Uterus (tissue), 3 donors: ENCODE measurements at regions not wholly inside any gene's neighbourhood (a gene's known extent, or its start where the extent isn't known, plus 50 kb on each side); places are given as distances from the start of the nearest gene placed in this dataset.
"Not testable (repeated sequence)": the region's sequence is repeated elsewhere in the genome, so short reads cannot be mapped to it uniquely, and the experiment has no call there.

Experiments used
- DNase-seq, 2 donors: peaks; one replicate each; pipeline ENCODE4 v3.0.0-alpha.2; 2019 to 2020
- H3K27ac ChIP-seq, 2 donors: fragments of 200-600 bp; sonication (generic); 1 replicate in 1 of 2; 2 replicates in 1 of 2; pipeline ENCODE4 v1.5.1; 2016 to 2018
- H3K27me3 ChIP-seq, 2 donors: fragments of 200-600 bp; sonication (generic); one replicate each; pipeline ENCODE4 v1.5.1; 2018 to 2019; ENCODE audit warnings: control low read depth in 1 of 2
- H3K36me3 ChIP-seq, 2 donors: fragments of 200-600 bp; sonication (generic); one replicate each; pipeline ENCODE4 v1.5.1; 2019; ENCODE audit warnings: control low read depth in 1 of 2
- H3K4me1 ChIP-seq, 2 donors: fragments of 200-600 bp; sonication (generic); one replicate each; pipeline ENCODE4 v1.5.1; 2018 to 2019; ENCODE audit warnings: control low read depth in 1 of 2
- H3K4me3 ChIP-seq, 2 donors: fragments of 200-600 bp; sonication (generic); 1 replicate in 1 of 2; 2 replicates in 1 of 2; pipeline ENCODE4 v1.5.1; 2018 to 2019; ENCODE audit warnings: mild to moderate bottlenecking in 1 of 2
- H3K9me3 ChIP-seq, 2 donors: fragments of 200-600 bp; sonication (generic); one replicate each; pipeline ENCODE4 v1.5.1; 2019; ENCODE audit warnings: control low read depth in 1 of 2
- CTCF ChIP-seq, 4 experiments: fragments of 200-600 bp in 2 of 4; fragments of 450-650 bp in 2 of 4; sonication (generic) in 2 of 4; IDR thresholded peaks; one replicate each; pipeline ENCODE4 v1.5.1; 2016 to 2019; ENCODE audit warnings: antibody characterized with exemption in 4 of 4, mild to moderate bottlenecking in 2 of 4, moderate library complexity in 1 of 4
- POLR2A ChIP-seq, 2 donors: fragments of 450-650 bp; IDR thresholded peaks; one replicate each; pipeline ENCODE4 v1.6.1; 2016; ENCODE audit warnings: antibody characterized with exemption in 2 of 2, mild to moderate bottlenecking in 1 of 2, moderate library complexity in 1 of 2
- intact Hi-C: fragments of 100-400 bp; cut with DNase I; formaldehyde crosslinking; loops from one replicate; pipeline ENCODE4 v1.15.1; 2023; ENCODE audit warnings: low total_unique reads
- donor health status: DM: yes; HTN: yes; CAD: no.

DNA sequence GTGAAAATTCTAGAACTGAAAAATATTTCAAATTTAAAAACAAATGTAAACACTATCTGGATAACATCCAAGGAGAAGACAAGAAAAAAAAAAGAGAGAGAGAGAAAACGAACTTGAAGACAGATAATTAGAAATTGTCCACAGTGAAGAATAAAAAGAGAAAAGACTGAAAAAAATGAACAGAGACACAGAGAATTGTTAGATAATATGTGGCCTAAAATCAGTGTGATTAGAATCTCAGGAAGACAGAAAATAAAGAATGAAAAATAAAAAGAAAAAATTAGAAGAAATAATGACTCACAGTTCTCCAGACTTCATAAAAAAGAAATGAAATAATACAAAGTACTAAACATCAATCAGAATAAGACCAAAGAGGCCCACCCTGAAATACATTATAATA lies 1209.3 kb downstream of the FSCB start:
- Histone ChIP-seq H3K27ac (no peak overlapping the region), H3K27me3 (peaks cover 0 to 3% of the 10 kb centered on the region in 2 donors), H3K36me3 (peaks cover 0 to 4% of the 10 kb centered on the region in 2 donors), H3K9me3 (no peaks in the 10 kb centered on the region), H3K4me3 (no peak overlapping the region), H3K4me1 (no peaks in the 10 kb centered on the region)
- DNase-seq, result no peak
- intact Hi-C loops, result no loop called here
- TF ChIP-seq POLR2A (IDR thresholded peaks at IDR 0.05) (no peak), CTCF (IDR thresholded peaks at IDR 0.05) (no peak)

GRCh38 chr14:43296061-43296460 lies 1211.0 kb downstream of the FSCB start:
- H3K27me3 ChIP-seq, H3K4me1 ChIP-seq, H3K9me3 ChIP-seq, DNase-seq, intact Hi-C loops, H3K4me3 ChIP-seq, H3K36me3 ChIP-seq, H3K27ac ChIP-seq: not testable (repeated sequence)

DNA sequence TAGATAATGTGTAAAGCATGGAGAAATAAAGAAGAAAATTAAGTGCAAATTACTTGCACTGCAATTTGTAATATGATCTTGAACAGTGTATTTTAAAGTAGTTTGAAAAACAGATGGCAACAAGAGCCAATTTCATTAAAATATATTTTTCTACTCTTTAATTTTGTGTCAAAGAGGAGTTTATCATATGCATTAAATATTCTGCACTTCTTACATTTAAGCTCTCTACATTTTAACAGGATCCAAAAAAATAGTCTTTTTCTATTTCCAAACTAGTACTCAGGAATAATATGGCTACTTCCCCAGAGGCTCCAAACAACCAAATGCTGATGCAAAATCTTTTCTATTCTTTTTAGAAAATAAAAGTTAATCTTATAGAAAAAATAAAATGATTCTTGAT lies 1221.5 kb downstream of the FSCB start:
- Histone ChIP-seq H3K9me3 (no peaks in the 10 kb centered on the region), H3K4me1 (no peaks in the 10 kb centered on the region), H3K4me3 (no peak overlapping the region), H3K27ac (no peak overlapping the region), H3K27me3 (no peaks in the 10 kb centered on the region), H3K36me3 (no peaks in the 10 kb centered on the region)
- TF ChIP-seq POLR2A (IDR thresholded peaks at IDR 0.05) (no peak), CTCF (IDR thresholded peaks at IDR 0.05) (no peak)
- DNase-seq, result no peak
- intact Hi-C loops, result no loop called here

- intact Hi-C loops, result no loop called here
- Histone ChIP-seq H3K27ac (no peak overlapping the region), H3K36me3 (no peaks in the 10 kb centered on the region), H3K27me3 (no peaks in the 10 kb centered on the region), H3K9me3 (no peaks in the 10 kb centered on the region), H3K4me1 (no peaks in the 10 kb centered on the region), H3K4me3 (no peak overlapping the region)
- DNase-seq, result no peak
- no peak for TF ChIP-seq CTCF (IDR thresholded peaks at IDR 0.05)
- TF ChIP-seq POLR2A (IDR thresholded peaks at IDR 0.05), result no peak
Measured at GRCh38 chr14:43260056-43260455, 1247.0 kb downstream of the FSCB start.

- intact Hi-C loops, result no loop called here
- DNase-seq, result no peak
- Histone ChIP-seq H3K4me1 (no peaks in the 10 kb centered on the region), H3K4me3 (no peak overlapping the region), H3K27ac (no peak overlapping the region), H3K36me3 (no peaks in the 10 kb centered on the region), H3K9me3 (no peaks in the 10 kb centered on the region), H3K27me3 (no peaks in the 10 kb centered on the region)
- no peak for TF ChIP-seq CTCF (IDR thresholded peaks at IDR 0.05)
- TF ChIP-seq POLR2A (IDR thresholded peaks at IDR 0.05), result no peak
Measured at GRCh38 chr14:43258396-43258795, 1248.7 kb downstream of the FSCB start.

GRCh38 chr14:43256996-43257395 lies 1250.1 kb downstream of the FSCB start:
- H3K9me3 ChIP-seq, intact Hi-C loops, H3K36me3 ChIP-seq, H3K4me3 ChIP-seq, H3K4me1 ChIP-seq, DNase-seq, H3K27me3 ChIP-seq, H3K27ac ChIP-seq: not testable (repeated sequence)
